ENCODE measurements at regions not wholly inside any gene's neighbourhood (a gene's known extent, or its start where the extent isn't known, plus 50 kb on each side); places are given as distances from the start of the nearest gene placed in this dataset.

DNA sequence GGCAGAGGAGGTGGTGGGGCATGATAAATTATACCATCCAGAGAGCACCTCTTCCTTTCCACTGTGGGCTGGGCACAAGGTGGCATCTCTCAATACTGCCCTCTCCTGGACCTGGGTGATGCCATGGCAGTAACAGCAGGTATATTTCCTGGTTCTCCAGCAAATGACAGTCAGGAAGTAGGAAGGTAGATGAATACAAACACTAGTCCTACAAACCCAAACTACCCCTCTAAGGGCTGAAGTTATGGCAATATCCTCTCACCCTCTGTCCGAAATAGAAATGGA lies 1004.9 kb downstream of the KCNMA1 start:
- Histone ChIP-seq H3K4me1 (peaks cover 15% of the 10 kb centered on the region), H3K36me3 (no peaks in the 10 kb centered on the region), H3K4me3 (no peak overlapping the region), H3K27me3 (no peaks in the 10 kb centered on the region), H3K9me3 (no peaks in the 10 kb centered on the region), H3K27ac (no peak overlapping the region)
- intact Hi-C loops (cut with DNase I): no loop called here
- DNase-seq (ENCODE audit: extremely low spot score in 2 of 2): no peak
- TF ChIP-seq POLR2AphosphoS5 (IDR thresholded peaks at IDR 0.05; ENCODE audit: insufficient read depth in 1 of 2, low read depth in 1 of 2) (no peak), POLR2A (IDR thresholded peaks at IDR 0.05) (no peak)
- TF ChIP-seq, protein P1, sequence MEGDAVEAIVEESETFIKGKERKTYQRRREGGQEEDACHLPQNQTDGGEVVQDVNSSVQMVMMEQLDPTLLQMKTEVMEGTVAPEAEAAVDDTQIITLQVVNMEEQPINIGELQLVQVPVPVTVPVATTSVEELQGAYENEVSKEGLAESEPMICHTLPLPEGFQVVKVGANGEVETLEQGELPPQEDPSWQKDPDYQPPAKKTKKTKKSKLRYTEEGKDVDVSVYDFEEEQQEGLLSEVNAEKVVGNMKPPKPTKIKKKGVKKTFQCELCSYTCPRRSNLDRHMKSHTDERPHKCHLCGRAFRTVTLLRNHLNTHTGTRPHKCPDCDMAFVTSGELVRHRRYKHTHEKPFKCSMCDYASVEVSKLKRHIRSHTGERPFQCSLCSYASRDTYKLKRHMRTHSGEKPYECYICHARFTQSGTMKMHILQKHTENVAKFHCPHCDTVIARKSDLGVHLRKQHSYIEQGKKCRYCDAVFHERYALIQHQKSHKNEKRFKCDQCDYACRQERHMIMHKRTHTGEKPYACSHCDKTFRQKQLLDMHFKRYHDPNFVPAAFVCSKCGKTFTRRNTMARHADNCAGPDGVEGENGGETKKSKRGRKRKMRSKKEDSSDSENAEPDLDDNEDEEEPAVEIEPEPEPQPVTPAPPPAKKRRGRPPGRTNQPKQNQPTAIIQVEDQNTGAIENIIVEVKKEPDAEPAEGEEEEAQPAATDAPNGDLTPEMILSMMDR (IDR thresholded peaks at IDR 0.05): no peak

DNA sequence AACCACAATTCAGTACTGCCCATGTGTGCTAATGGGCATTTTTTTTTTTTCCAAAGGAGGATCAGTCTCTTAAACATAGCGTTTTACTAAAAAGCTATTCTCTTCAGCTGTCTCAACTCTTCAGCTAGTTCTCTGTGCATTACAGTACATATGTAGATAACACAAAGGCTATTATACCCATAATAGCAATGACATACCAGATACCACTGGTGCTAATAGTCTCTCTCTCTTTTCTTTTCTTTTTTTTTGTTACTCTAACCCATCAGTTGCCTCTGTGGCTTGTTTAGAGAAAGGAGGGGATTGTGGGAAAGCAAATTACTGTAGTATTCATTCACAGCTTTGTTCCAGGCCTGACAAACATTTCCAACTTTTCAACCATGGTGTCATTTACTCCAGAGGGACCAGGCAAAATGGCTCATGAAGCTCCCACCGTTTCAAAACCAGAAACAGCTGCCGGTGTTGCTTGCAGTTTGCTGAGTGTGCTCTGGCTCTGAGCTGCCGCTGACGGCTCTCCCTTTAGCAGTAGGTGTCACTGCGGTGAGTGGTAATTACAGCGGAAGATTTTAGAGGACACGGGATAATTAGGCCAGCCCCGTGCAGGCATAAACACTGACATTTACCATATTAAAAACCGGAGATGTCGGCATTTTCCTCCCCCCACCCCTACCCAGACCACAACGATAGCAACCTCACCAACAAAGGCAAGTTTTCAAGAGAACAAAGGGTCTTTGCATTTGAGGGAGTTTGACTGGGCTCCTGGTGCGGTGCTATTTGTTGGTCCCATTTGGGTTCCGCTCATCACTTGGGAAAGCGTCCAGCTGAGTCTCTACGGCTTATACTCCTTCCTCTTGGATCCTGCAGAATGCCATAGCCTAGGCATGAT lies 1005.5 kb downstream of the KCNMA1 start:
- TF ChIP-seq POLR2AphosphoS5 (IDR thresholded peaks at IDR 0.05; ENCODE audit: insufficient read depth in 1 of 2, low read depth in 1 of 2): no peak
- TF ChIP-seq, protein P1 (IDR thresholded peaks at IDR 0.05): no peak
- TF ChIP-seq POLR2A (IDR thresholded peaks at IDR 0.05): no peak
- DNase-seq (ENCODE audit: extremely low spot score in 2 of 2): no peak
- intact Hi-C loops (cut with DNase I): no loop called here
- Histone ChIP-seq H3K27ac (no peak overlapping the region), H3K9me3 (no peaks in the 10 kb centered on the region), H3K27me3 (no peaks in the 10 kb centered on the region), H3K4me3 (no peak overlapping the region), H3K4me1 (peaks cover 15% of the 10 kb centered on the region), H3K36me3 (no peaks in the 10 kb centered on the region)

DNA sequence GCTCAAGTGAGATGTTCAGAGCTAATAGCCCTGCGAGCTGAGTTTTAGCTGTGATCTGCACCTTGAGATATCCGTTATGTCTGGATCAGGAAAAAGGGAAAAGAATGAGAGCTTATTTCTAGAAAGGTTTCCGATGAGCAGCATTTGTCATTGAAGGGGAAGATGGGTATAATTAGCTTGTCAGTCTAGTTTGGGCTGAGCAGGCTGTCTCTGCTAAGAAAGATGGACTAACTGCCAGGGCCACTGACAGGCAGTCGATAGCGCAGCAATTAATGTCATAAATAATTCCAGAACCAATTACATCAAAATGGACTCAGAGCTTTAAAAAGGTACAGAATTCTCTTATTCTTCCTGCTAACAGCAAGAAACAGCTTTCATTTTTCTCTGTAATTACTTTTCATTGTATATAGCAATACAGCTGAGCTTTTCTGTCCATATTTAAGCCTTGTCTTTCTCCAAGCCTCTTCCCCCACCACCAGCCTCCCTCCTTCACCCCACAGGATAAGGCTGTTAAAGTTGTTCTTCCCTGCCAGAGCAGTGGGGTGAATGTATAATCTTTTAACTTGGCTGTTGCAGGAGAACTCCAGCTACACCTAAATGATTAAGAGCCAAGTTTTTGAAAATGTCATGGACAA lies 1006.5 kb downstream of the KCNMA1 start:
- intact Hi-C loops (cut with DNase I): no loop called here
- DNase-seq (ENCODE audit: extremely low spot score in 2 of 2): no peak
- no peak for TF ChIP-seq POLR2A (IDR thresholded peaks at IDR 0.05)

DNA sequence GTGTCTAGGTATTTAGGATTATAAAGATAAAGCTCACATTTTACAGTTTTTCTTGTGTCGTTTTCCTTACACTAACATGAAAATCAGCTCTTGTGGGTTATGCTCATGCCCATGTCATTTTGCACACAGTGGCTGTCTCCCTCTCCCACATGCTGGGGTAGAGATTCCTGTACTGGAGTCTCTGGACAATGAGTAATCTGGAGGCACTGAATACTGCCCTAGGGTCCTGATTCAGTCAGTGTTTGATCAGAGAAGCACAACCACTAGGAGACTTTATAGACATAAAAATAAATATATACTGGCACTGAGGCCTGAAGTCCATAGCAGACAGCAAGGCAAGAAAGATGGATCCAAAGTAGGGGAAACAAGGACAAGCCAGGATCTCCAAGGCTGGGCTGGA lies 1008.8 kb downstream of the KCNMA1 start:
- H3K4me1 ChIP-seq: peaks cover 19% of the 10 kb centered on the region
- no peaks in the 10 kb centered on the region for H3K9me3 ChIP-seq
- no peaks in the 10 kb centered on the region for H3K27me3 ChIP-seq
- no peak overlapping the region for H3K27ac ChIP-seq
- H3K4me3 ChIP-seq: no peak overlapping the region
- TF ChIP-seq, protein P1 (IDR thresholded peaks at IDR 0.05): no peak
- TF ChIP-seq POLR2A (IDR thresholded peaks at IDR 0.05) (no peak), POLR2AphosphoS5 (IDR thresholded peaks at IDR 0.05; ENCODE audit: insufficient read depth in 1 of 2, low read depth in 1 of 2) (no peak)
- no peaks in the 10 kb centered on the region for H3K36me3 ChIP-seq
- DNase-seq (ENCODE audit: extremely low spot score in 2 of 2): no peak
- intact Hi-C loops (cut with DNase I): no loop called here

More for the DNA sequence above, 1006.5 kb downstream of the KCNMA1 start:
- Histone ChIP-seq H3K4me3 (no peak overlapping the region), H3K9me3 (no peaks in the 10 kb centered on the region), H3K27me3 (no peaks in the 10 kb centered on the region), H3K27ac (no peak overlapping the region), H3K4me1 (peaks cover 24% of the 10 kb centered on the region), H3K36me3 (no peaks in the 10 kb centered on the region)

DNA sequence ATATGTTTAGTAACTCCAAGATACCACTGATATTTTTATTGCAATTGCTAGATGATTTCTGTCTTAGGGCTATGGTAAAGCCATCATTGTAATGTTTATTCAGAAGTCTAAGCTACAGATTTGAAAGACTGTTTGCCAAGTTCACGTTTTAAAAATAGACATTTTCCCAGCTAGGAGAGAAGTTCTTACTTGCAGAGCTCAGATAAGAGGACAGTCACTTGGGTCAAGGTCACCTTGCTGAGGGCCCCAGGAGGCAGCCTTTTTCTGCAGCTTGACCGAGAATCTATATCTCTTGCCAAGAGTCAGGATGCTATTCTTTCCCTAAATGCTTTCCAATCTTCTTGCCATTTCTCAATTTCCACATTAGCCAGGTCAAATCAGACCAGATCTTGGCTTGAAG lies 1011.2 kb downstream of the KCNMA1 start:
- Histone ChIP-seq H3K27ac (no peak overlapping the region), H3K27me3 (no peaks in the 10 kb centered on the region), H3K36me3 (no peaks in the 10 kb centered on the region), H3K4me1 (peaks cover 8% of the 10 kb centered on the region), H3K9me3 (no peaks in the 10 kb centered on the region), H3K4me3 (no peak overlapping the region)
- intact Hi-C loops (cut with DNase I): no loop called here
- no peak for DNase-seq (ENCODE audit: extremely low spot score in 2 of 2)
- TF ChIP-seq POLR2AphosphoS5 (IDR thresholded peaks at IDR 0.05; ENCODE audit: insufficient read depth in 1 of 2, low read depth in 1 of 2): no peak
- no peak for TF ChIP-seq POLR2A (IDR thresholded peaks at IDR 0.05)
- TF ChIP-seq, protein P1 (IDR thresholded peaks at IDR 0.05): no peak

Measured in vagina (tissue), 2 donors.